DOHH2 (cell line): ENCODE measurements at regions not wholly inside any gene's neighbourhood (a gene's known extent, or its start where the extent isn't known, plus 50 kb on each side); places are given as distances from the start of the nearest gene placed in this dataset.
"Not testable (repeated sequence)": the region's sequence is repeated elsewhere in the genome, so short reads cannot be mapped to it uniquely, and the experiment has no call there.

ENCODE experiments used
- EZH2phosphoT487 ChIP-seq: fragments of 200-600 bp; sonication (generic); IDR thresholded peaks from 2 replicates; pipeline ENCODE4 v1.6.1; 2017; ENCODE audit warnings: borderline replicate concordance, mild to moderate bottlenecking, antibody characterized with exemption, low read length, moderate library complexity, mixed read lengths
- TF ChIP-seq, protein P1 (sequence below): fragments of 200-600 bp; sonication (generic); IDR thresholded peaks from one replicate; pipeline ENCODE4 v1.5.1; 2014; ENCODE audit warnings: antibody characterized with exemption, mild to moderate bottlenecking, low read depth, low read length; ENCODE audit not compliant: poor library complexity, severe bottlenecking

DNA sequence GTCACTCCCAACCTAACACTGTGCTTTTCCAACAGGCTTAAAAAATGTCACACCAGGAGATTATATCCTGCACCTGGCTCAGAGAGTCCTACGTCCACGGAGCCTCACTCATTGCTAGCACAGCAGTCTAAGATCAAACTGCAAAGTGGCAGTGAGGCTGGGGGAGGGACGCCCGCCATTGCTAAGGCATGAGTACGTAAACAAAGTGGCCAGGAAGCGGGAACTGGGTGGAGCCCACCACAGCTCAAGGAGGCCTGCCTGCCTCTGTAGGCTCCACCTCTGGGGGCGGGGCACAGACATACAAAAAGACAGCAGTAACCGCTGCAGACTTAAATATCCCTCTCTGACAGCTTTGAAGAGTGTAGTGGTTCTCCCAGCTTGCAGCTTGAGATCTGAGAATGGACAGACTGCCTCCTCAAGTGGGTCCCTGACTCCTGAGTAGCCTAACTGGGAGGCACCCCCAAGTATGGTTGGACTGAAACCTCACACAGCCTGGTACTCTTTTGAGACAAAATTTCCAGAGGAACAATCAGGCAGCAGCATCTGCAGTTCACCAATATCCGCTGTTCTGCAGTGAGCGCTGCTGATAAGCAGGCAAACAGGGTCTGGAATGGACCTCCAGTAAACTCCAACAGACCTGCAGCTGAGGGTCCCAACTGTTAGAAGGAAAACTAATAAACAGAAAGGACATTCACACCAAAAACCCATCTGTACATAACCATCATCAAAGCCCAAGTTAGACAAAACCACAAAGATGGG lies 2986.4 kb upstream of the OR11H1 start:
- TF ChIP-seq, protein P1, sequence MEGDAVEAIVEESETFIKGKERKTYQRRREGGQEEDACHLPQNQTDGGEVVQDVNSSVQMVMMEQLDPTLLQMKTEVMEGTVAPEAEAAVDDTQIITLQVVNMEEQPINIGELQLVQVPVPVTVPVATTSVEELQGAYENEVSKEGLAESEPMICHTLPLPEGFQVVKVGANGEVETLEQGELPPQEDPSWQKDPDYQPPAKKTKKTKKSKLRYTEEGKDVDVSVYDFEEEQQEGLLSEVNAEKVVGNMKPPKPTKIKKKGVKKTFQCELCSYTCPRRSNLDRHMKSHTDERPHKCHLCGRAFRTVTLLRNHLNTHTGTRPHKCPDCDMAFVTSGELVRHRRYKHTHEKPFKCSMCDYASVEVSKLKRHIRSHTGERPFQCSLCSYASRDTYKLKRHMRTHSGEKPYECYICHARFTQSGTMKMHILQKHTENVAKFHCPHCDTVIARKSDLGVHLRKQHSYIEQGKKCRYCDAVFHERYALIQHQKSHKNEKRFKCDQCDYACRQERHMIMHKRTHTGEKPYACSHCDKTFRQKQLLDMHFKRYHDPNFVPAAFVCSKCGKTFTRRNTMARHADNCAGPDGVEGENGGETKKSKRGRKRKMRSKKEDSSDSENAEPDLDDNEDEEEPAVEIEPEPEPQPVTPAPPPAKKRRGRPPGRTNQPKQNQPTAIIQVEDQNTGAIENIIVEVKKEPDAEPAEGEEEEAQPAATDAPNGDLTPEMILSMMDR = not testable (repeated sequence)
- not testable (repeated sequence) for TF ChIP-seq EZH2phosphoT487
